GM23338 (cell line): ENCODE measurements at regions not wholly inside any gene's neighbourhood (a gene's known extent, or its start where the extent isn't known, plus 50 kb on each side); places are given as distances from the start of the nearest gene placed in this dataset.

ENCODE experiments used
- ATAC-seq: fragments of 200-7000 bp; cut with Tn5 transposase; 3 replicates; pipeline ENCODE4 v1.9.1; 2020
- DNase-seq: peaks from one replicate; pipeline ENCODE4 v3.0.0-alpha.2; 2015; ENCODE audit warnings: low spot score
- H2AFZ ChIP-seq: fragments of 200-600 bp; sonication (generic); 2 replicates; pipeline ENCODE4 v1.8.0; 2016; ENCODE audit warnings: antibody characterized with exemption, mild to moderate bottlenecking, moderate library complexity
- H3F3A ChIP-seq: fragments of 200-600 bp; sonication (generic); replicated peaks from 2 replicates; pipeline ENCODE4 v1.8.0; 2017; ENCODE audit warnings: antibody characterized with exemption, mixed run types, low read depth
- H3K27ac ChIP-seq: fragments of 200-600 bp; sonication (generic); 2 replicates; pipeline ENCODE4 v1.6.1; 2016; ENCODE audit warnings: low read depth
- H3K27me3 ChIP-seq: fragments of 200-600 bp; sonication (generic); 2 replicates; pipeline ENCODE4 v1.8.0; 2016; ENCODE audit warnings: mild to moderate bottlenecking, mixed run types, moderate library complexity; ENCODE audit not compliant: insufficient read depth
- H3K36me3 ChIP-seq: fragments of 200-600 bp; sonication (generic); 2 replicates; pipeline ENCODE4 v1.8.0; 2016; ENCODE audit warnings: mild to moderate bottlenecking; ENCODE audit not compliant: insufficient read depth
- H3K4me1 ChIP-seq: fragments of 200-600 bp; sonication (generic); 2 replicates; pipeline ENCODE4 v1.8.0; 2016; ENCODE audit warnings: mild to moderate bottlenecking, moderate library complexity; ENCODE audit not compliant: insufficient read depth
- H3K4me2 ChIP-seq: fragments of 200-600 bp; sonication (generic); 2 replicates; pipeline ENCODE4 v1.7.1; 2017; ENCODE audit warnings: mixed run types
- H3K4me3 ChIP-seq: fragments of 200-600 bp; sonication (generic); 2 replicates; pipeline ENCODE4 v1.6.1; 2016; ENCODE audit warnings: mixed run types
- H3K79me2 ChIP-seq: fragments of 200-600 bp; sonication (generic); replicated peaks from 2 replicates; pipeline ENCODE4 v1.8.0; 2017; ENCODE audit warnings: mild to moderate bottlenecking; ENCODE audit not compliant: insufficient read depth
- H3K9me2 ChIP-seq: fragments of 200-600 bp; sonication (generic); 2 replicates; pipeline ENCODE4 v1.8.0; 2017; ENCODE audit not compliant: insufficient read depth
- H4K20me1 ChIP-seq: fragments of 200-600 bp; sonication (generic); replicated peaks from 2 replicates; pipeline ENCODE4 v1.8.0; 2017; ENCODE audit warnings: mild to moderate bottlenecking; ENCODE audit not compliant: insufficient read depth
- H3K27ac Mint-ChIP-seq: 2 replicates; pipeline ENCODE4 v1.8.0; 2020; ENCODE audit warnings: inconsistent platforms, mild to moderate bottlenecking, moderate library complexity, mixed read lengths
- H3K27me3 Mint-ChIP-seq: 3 replicates; pipeline ENCODE4 v1.8.0; 2022; ENCODE audit warnings: low read depth, mild to moderate bottlenecking, moderate library complexity, mixed read lengths, inconsistent platforms; ENCODE audit not compliant: insufficient read depth, poor library complexity
- H3K36me3 Mint-ChIP-seq: 3 replicates; pipeline ENCODE4 v1.8.0; 2021; ENCODE audit warnings: low read depth, mild to moderate bottlenecking, inconsistent platforms, moderate library complexity, mixed read lengths
- H3K4me1 Mint-ChIP-seq: 3 replicates; pipeline ENCODE4 v1.8.0; 2020; ENCODE audit warnings: mild to moderate bottlenecking, inconsistent platforms, mixed read lengths
- H3K4me3 Mint-ChIP-seq: 3 replicates; pipeline ENCODE4 v1.8.0; 2021; ENCODE audit warnings: moderate library complexity, mild to moderate bottlenecking, inconsistent platforms, mixed read lengths
- H3K9me3 Mint-ChIP-seq: 3 replicates; pipeline ENCODE4 v1.8.0; 2020; ENCODE audit warnings: moderate library complexity, mild to moderate bottlenecking, inconsistent platforms, mixed read lengths
- CREB1 ChIP-seq: fragments of 250-450 bp; sonication (Bioruptor Pico); IDR thresholded peaks from 2 replicates; pipeline ENCODE4 v1.5.0; 2020; ENCODE audit warnings: low read depth, mild to moderate bottlenecking, moderate library complexity
- CTCF ChIP-seq, 2 experiments: fragments of 200-600 bp in 1 of 2; sonication (generic) in 1 of 2; conservative IDR thresholded peaks; 2 replicates each; pipeline versions ENCODE4 v1.5.1 to v1.6.1; 2016 to 2017; ENCODE audit warnings: antibody characterized with exemption in 2 of 2, low read depth in 2 of 2, mild to moderate bottlenecking in 2 of 2, moderate library complexity in 1 of 2
- ETS1 ChIP-seq: IDR thresholded peaks from 2 replicates; pipeline ENCODE4 v1.6.1; 2016; ENCODE audit warnings: antibody characterized with exemption
- EZH2 ChIP-seq: fragments of 200-600 bp; sonication (generic); IDR thresholded peaks from one replicate; pipeline ENCODE4 v1.8.0; 2017; ENCODE audit warnings: antibody characterized with exemption, mild to moderate bottlenecking, low read depth; ENCODE audit not compliant: unreplicated experiment
- EZH2phosphoT487 ChIP-seq: fragments of 200-600 bp; sonication (generic); IDR thresholded peaks from one replicate; pipeline ENCODE4 v1.8.1; 2018; ENCODE audit warnings: antibody characterized with exemption; ENCODE audit not compliant: unreplicated experiment
- JUNB ChIP-seq: IDR thresholded peaks from one replicate; pipeline ENCODE4 v1.6.1; 2016; ENCODE audit warnings: antibody characterized with exemption; ENCODE audit not compliant: unreplicated experiment
- NANOG ChIP-seq: IDR thresholded peaks from 2 replicates; pipeline ENCODE4 v1.6.1; 2016; ENCODE audit warnings: antibody characterized with exemption, borderline replicate concordance
- POLR2AphosphoS5 ChIP-seq: IDR thresholded peaks from 2 replicates; pipeline ENCODE4 v1.6.1; 2016; ENCODE audit warnings: antibody characterized with exemption, low read depth
- REST ChIP-seq: IDR thresholded peaks from one replicate; pipeline ENCODE4 v1.6.1; 2018; ENCODE audit warnings: antibody characterized with exemption; ENCODE audit not compliant: unreplicated experiment
- STAT1 ChIP-seq: IDR thresholded peaks from one replicate; pipeline ENCODE4 v1.6.1; 2016; ENCODE audit warnings: antibody characterized with exemption; ENCODE audit not compliant: unreplicated experiment
- ZNF114 ChIP-seq: fragments of 250-450 bp; sonication (Bioruptor Pico); IDR thresholded peaks from 2 replicates; pipeline ENCODE4 v1.5.0; 2020; ENCODE audit warnings: mild to moderate bottlenecking, moderate library complexity
- ZNF331 ChIP-seq: fragments of 250-450 bp; sonication (Bioruptor Pico); IDR thresholded peaks from 2 replicates; pipeline ENCODE4 v1.5.0; 2020; ENCODE audit warnings: low read depth, mild to moderate bottlenecking, moderate library complexity
- ZNF462 ChIP-seq: fragments of 250-450 bp; sonication (Bioruptor Pico); IDR thresholded peaks from 2 replicates; pipeline ENCODE4 v1.5.0; 2020; ENCODE audit warnings: mild to moderate bottlenecking, moderate library complexity

- H3F3A ChIP-seq = no peaks in the 10 kb centered on the region
- Mint-ChIP-seq H3K36me3 (no peaks in the 10 kb centered on the region), H3K27ac (no peak overlapping the region), H3K4me3 (no peak overlapping the region), H3K27me3 (no peaks in the 10 kb centered on the region), H3K9me3 (no peaks in the 10 kb centered on the region), H3K4me1 (no peaks in the 10 kb centered on the region)
- no peaks in the 10 kb centered on the region for H4K20me1 ChIP-seq
- no peaks in the 10 kb centered on the region for H3K79me2 ChIP-seq
- H3K36me3 ChIP-seq = no peaks in the 10 kb centered on the region
- ATAC-seq (no peak), DNase-seq (no peak)
- no peak overlapping the region for H3K4me2 ChIP-seq
- H3K27ac ChIP-seq = no peak overlapping the region
- no peak for TF ChIP-seq ETS1
- TF ChIP-seq CREB1 (CRISPR knock-in tag) = no peak
- no peak for TF ChIP-seq REST
- no peak for TF ChIP-seq NANOG
- no peak for TF ChIP-seq ZNF331 (CRISPR knock-in tag)
- TF ChIP-seq STAT1 = no peak
- TF ChIP-seq EZH2 = no peak
- no peak for TF ChIP-seq CTCF (conservative IDR thresholded peaks at IDR 0.05; ENCODE audit: low read depth in 2 of 2)
- no peak for TF ChIP-seq POLR2AphosphoS5
- no peak for TF ChIP-seq ZNF462 (CRISPR knock-in tag)
- TF ChIP-seq ZNF114 = no peak
- TF ChIP-seq JUNB = no peak
- no peak for TF ChIP-seq EZH2phosphoT487
- no peaks in the 10 kb centered on the region for H3K9me2 ChIP-seq
- no peak overlapping the region for H2AFZ ChIP-seq
- no peaks in the 10 kb centered on the region for H3K27me3 ChIP-seq
- H3K4me3 ChIP-seq = no peak overlapping the region
- no peaks in the 10 kb centered on the region for H3K4me1 ChIP-seq
Measured at GRCh38 chr5:58116346-58116745, 343.5 kb downstream of the PLK2 start.
